ELF-1 (cell line): ENCODE measurements at regions not wholly inside any gene's neighbourhood (a gene's known extent, or its start where the extent isn't known, plus 50 kb on each side); places are given as distances from the start of the nearest gene placed in this dataset.

ENCODE experiments used
- DNase-seq: peaks from one replicate; pipeline ENCODE4 v3.0.0-alpha.2; 2016; ENCODE audit warnings: low read depth, low spot score

GRCh38 chr2:147082850-147083522 is 761.8 kb upstream of the ACVR2A start:
- DNase-seq, result peak; percentile 80

- DNase-seq, result no peak
Observed at GRCh38 chr2:147081831-147082230, 763.0 kb upstream of the ACVR2A start.

GRCh38 chr2:147076634-147077033 is 768.2 kb upstream of the ACVR2A start:
- DNase-seq, result no peak

- DNase-seq, result no peak
Observed at GRCh38 chr2:147068071-147068470, 776.8 kb upstream of the ACVR2A start.

- DNase-seq, result no peak
Observed at GRCh38 chr2:147067136-147067535, 777.7 kb upstream of the ACVR2A start.

- DNase-seq, result no peak
Observed at GRCh38 chr2:147062073-147062472, 782.8 kb upstream of the ACVR2A start.

- no peak for DNase-seq
Observed at GRCh38 chr2:147061269-147061668, 783.6 kb upstream of the ACVR2A start.

GRCh38 chr2:147057892-147058490 is 786.8 kb upstream of the ACVR2A start:
- no peak for DNase-seq

- DNase-seq, result no peak
Observed at GRCh38 chr2:147051814-147052213, 793.0 kb upstream of the ACVR2A start.

GRCh38 chr2:147051248-147051647 is 793.6 kb upstream of the ACVR2A start:
- no peak for DNase-seq

GRCh38 chr2:147049957-147050356 is 794.9 kb upstream of the ACVR2A start:
- DNase-seq, result no peak

- no peak for DNase-seq
Observed at GRCh38 chr2:147046473-147046872, 798.4 kb upstream of the ACVR2A start.

GRCh38 chr2:147045113-147045512 is 799.7 kb upstream of the ACVR2A start:
- peak; percentile 84 for DNase-seq

GRCh38 chr2:147041121-147041494 is 803.7 kb upstream of the ACVR2A start:
- DNase-seq, result no peak

- DNase-seq, result no peak
Observed at GRCh38 chr2:147040298-147041120, 804.3 kb upstream of the ACVR2A start.

- no peak for DNase-seq
Observed at GRCh38 chr2:147037048-147037447, 807.8 kb upstream of the ACVR2A start.

- DNase-seq, result no peak
Observed at GRCh38 chr2:147033044-147033443, 811.8 kb upstream of the ACVR2A start.

- DNase-seq, result no peak
Observed at GRCh38 chr2:147031897-147032296, 812.9 kb upstream of the ACVR2A start.

GRCh38 chr2:147030966-147031720 is 813.7 kb upstream of the ACVR2A start:
- DNase-seq, result no peak

- no peak for DNase-seq
Observed at GRCh38 chr2:147027436-147027835, 817.4 kb upstream of the ACVR2A start.

- DNase-seq, result no peak
Observed at GRCh38 chr2:147026664-147027295, 818.0 kb upstream of the ACVR2A start.
